DOHH2 (cell line): ENCODE measurements at regions not wholly inside any gene's neighbourhood (a gene's known extent, or its start where the extent isn't known, plus 50 kb on each side); places are given as distances from the start of the nearest gene placed in this dataset.

Experiments used
- H3F3A ChIP-seq: fragments of 200-600 bp; sonication (generic), shearing (Covaris generic); 2 replicates; pipeline ENCODE4 v1.6.0; 2016; ENCODE audit warnings: antibody characterized with exemption, mild to moderate bottlenecking; ENCODE audit not compliant: control insufficient read depth, insufficient read depth
- H3K27ac ChIP-seq: fragments of 200-600 bp; sonication (generic); 2 replicates; pipeline ENCODE4 v1.5.1; 2014; ENCODE audit warnings: low read depth, mild to moderate bottlenecking, low read length, moderate library complexity
- H3K27me3 ChIP-seq: fragments of 200-600 bp; sonication (generic); 2 replicates; pipeline ENCODE4 v1.6.1; 2014; ENCODE audit warnings: mild to moderate bottlenecking, low read length, mixed read lengths; ENCODE audit not compliant: control insufficient read depth
- H3K36me3 ChIP-seq: fragments of 200-600 bp; sonication (generic); 2 replicates; pipeline ENCODE4 v1.6.1; 2014; ENCODE audit warnings: mild to moderate bottlenecking, low read length, moderate library complexity, mixed read lengths; ENCODE audit not compliant: control insufficient read depth
- H3K4me1 ChIP-seq: fragments of 200-600 bp; sonication (generic); 2 replicates; pipeline ENCODE4 v1.6.1; 2014; ENCODE audit warnings: mild to moderate bottlenecking, low read length, mixed read lengths; ENCODE audit not compliant: control insufficient read depth
- H3K4me2 ChIP-seq: fragments of 200-600 bp; sonication (generic); 2 replicates; pipeline ENCODE4 v1.6.0; 2014; ENCODE audit warnings: mild to moderate bottlenecking, low read length, moderate library complexity
- H3K4me3 ChIP-seq: fragments of 200-600 bp; sonication (generic); 2 replicates; pipeline ENCODE4 v1.5.1; 2014; ENCODE audit warnings: mild to moderate bottlenecking, low read length, mixed read lengths
- H3K79me2 ChIP-seq: fragments of 200-600 bp; sonication (generic); 2 replicates; pipeline ENCODE4 v1.6.1; 2014; ENCODE audit warnings: mild to moderate bottlenecking, low read length, mixed read lengths; ENCODE audit not compliant: control insufficient read depth
- H3K9me2 ChIP-seq: fragments of 200-600 bp; sonication (generic); replicated peaks from 2 replicates; pipeline ENCODE4 v1.6.1; 2014; ENCODE audit warnings: mild to moderate bottlenecking, low read length, mixed read lengths; ENCODE audit not compliant: control insufficient read depth
- H3K9me3 ChIP-seq: fragments of 200-600 bp; sonication (generic); 2 replicates; pipeline ENCODE4 v1.6.1; 2014; ENCODE audit warnings: antibody characterized with exemption, low read length, mixed read lengths; ENCODE audit not compliant: control insufficient read depth, insufficient read depth
- H4K20me1 ChIP-seq: fragments of 200-600 bp; sonication (generic); 2 replicates; pipeline ENCODE4 v1.6.0; 2014; ENCODE audit warnings: low read depth, mild to moderate bottlenecking, antibody characterized with exemption, low read length, moderate library complexity; ENCODE audit not compliant: control insufficient read depth, insufficient read depth
- EZH2phosphoT487 ChIP-seq: fragments of 200-600 bp; sonication (generic); IDR thresholded peaks from 2 replicates; pipeline ENCODE4 v1.6.1; 2017; ENCODE audit warnings: borderline replicate concordance, mild to moderate bottlenecking, antibody characterized with exemption, low read length, moderate library complexity, mixed read lengths
- TF ChIP-seq, protein P1 (sequence below): fragments of 200-600 bp; sonication (generic); IDR thresholded peaks from one replicate; pipeline ENCODE4 v1.5.1; 2014; ENCODE audit warnings: antibody characterized with exemption, mild to moderate bottlenecking, low read depth, low read length; ENCODE audit not compliant: poor library complexity, severe bottlenecking

DNA sequence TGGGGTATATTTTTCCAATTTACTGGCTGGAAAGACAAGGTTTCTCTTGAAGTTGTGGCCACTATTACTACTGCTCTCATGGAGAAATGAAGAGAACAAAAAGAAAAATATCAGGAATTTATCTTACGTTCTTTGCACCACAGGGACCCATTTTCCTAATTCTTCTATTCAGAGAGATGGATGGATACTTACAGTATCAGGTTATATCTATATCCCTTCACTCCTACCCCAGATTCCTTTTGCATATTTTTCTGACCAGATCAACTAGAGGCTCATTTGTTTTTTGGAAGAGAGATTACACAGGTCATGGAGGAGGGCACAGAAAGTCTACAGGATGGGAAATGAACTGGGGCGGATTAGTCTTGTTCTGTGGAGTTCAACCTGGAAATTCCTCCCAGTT is 277.2 kb upstream of the VLDLR start:
- H3K9me3 ChIP-seq: no peaks in the 10 kb centered on the region
- H3K4me1 ChIP-seq: no peaks in the 10 kb centered on the region
- no peaks in the 10 kb centered on the region for H4K20me1 ChIP-seq
- no peak for TF ChIP-seq EZH2phosphoT487
- TF ChIP-seq, protein P1, sequence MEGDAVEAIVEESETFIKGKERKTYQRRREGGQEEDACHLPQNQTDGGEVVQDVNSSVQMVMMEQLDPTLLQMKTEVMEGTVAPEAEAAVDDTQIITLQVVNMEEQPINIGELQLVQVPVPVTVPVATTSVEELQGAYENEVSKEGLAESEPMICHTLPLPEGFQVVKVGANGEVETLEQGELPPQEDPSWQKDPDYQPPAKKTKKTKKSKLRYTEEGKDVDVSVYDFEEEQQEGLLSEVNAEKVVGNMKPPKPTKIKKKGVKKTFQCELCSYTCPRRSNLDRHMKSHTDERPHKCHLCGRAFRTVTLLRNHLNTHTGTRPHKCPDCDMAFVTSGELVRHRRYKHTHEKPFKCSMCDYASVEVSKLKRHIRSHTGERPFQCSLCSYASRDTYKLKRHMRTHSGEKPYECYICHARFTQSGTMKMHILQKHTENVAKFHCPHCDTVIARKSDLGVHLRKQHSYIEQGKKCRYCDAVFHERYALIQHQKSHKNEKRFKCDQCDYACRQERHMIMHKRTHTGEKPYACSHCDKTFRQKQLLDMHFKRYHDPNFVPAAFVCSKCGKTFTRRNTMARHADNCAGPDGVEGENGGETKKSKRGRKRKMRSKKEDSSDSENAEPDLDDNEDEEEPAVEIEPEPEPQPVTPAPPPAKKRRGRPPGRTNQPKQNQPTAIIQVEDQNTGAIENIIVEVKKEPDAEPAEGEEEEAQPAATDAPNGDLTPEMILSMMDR: no peak
- H3K27ac ChIP-seq: no peak overlapping the region
- no peak overlapping the region for H3K4me3 ChIP-seq
- H3K27me3 ChIP-seq: no peaks in the 10 kb centered on the region
- no peaks in the 10 kb centered on the region for H3F3A ChIP-seq
- H3K36me3 ChIP-seq: no peaks in the 10 kb centered on the region
- no peaks in the 10 kb centered on the region for H3K79me2 ChIP-seq
- H3K9me2 ChIP-seq: no peaks in the 10 kb centered on the region
- H3K4me2 ChIP-seq: no peak overlapping the region

DNA sequence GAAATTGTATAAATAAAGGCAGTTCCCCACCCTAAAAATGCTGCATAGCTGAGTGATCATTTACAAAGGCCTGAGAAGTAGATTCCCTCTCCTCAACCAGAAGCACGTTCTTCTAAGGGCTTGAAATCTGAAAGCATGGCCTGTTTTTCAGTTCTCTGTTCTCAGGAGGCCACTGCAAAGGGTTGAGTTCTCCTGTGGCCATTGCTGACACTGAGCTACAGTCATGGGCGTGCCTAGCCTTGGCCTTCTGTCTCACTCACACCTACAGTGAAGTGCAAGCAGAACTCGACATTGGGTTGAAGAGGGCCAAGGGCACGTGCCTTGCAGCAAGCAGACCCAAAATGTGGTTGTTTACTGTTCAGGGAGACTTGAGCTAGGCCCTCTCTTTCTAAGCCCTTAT is 276.6 kb upstream of the VLDLR start:
- Histone ChIP-seq H3K4me2 (no peak overlapping the region), H3K9me3 (no peaks in the 10 kb centered on the region), H4K20me1 (no peaks in the 10 kb centered on the region), H3F3A (no peaks in the 10 kb centered on the region), H3K4me1 (no peaks in the 10 kb centered on the region), H3K27ac (no peak overlapping the region), H3K9me2 (no peaks in the 10 kb centered on the region), H3K27me3 (no peaks in the 10 kb centered on the region), H3K4me3 (no peak overlapping the region), H3K36me3 (no peaks in the 10 kb centered on the region), H3K79me2 (no peaks in the 10 kb centered on the region)
- TF ChIP-seq, protein P1: no peak
- no peak for TF ChIP-seq EZH2phosphoT487

DNA sequence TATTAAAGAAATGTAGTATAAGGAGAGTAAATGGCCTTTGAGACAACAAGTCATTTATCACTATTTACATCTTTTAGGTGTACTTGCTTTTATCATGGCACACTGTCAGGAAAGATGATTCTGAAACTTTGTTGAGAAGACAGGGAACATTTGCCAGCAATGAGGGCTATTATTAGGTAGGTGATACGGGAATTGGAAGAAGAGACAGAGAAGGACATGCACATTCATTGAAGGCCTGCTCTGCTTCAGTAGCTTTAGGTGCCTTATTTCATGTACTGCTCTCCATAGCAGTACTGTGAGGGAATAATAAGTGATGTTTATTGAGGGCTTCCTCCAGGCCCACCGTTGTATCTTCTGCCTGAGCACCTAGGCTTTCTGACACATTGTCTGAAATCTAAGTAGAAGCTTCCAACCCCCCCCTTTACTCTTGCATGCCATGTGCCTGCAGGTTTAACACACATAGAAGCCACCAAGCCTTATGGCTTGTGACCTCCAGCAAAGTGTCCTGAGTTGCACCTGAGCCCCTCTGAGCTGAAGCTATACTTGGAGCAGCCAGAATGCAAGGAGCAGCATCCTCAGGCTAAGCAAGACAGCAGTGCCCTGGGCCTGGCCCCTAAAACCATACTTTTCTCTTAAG is 275.2 kb upstream of the VLDLR start:
- H3K27ac ChIP-seq: no peak overlapping the region
- no peaks in the 10 kb centered on the region for H3K4me1 ChIP-seq
- H3K79me2 ChIP-seq: no peaks in the 10 kb centered on the region
- H4K20me1 ChIP-seq: no peaks in the 10 kb centered on the region
- H3K4me2 ChIP-seq: no peak overlapping the region
- H3K27me3 ChIP-seq: no peaks in the 10 kb centered on the region
- no peaks in the 10 kb centered on the region for H3F3A ChIP-seq
- TF ChIP-seq EZH2phosphoT487: no peak
- TF ChIP-seq, protein P1: no peak
- no peaks in the 10 kb centered on the region for H3K36me3 ChIP-seq
- no peaks in the 10 kb centered on the region for H3K9me2 ChIP-seq
- no peak overlapping the region for H3K4me3 ChIP-seq
- H3K9me3 ChIP-seq: no peaks in the 10 kb centered on the region

DNA sequence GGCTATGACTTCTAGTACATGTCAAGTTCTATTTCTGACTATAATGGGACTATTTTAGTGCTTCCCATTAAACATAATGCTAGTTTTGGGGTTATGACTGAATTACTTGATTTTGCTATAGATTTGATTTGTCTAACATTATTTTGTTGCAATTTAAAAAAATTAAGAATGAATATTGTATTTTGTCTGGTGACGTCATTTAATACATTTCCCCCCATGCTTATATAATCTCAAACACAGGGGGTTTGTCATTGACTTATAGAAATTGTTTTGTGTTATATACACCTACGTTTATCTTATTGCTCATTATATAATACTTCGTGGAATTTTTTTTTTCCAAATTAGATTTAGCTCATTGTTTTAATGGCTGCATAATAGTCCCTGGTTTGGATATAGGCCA is 270.3 kb upstream of the VLDLR start:
- H3K4me3 ChIP-seq: no peak overlapping the region
- TF ChIP-seq, protein P1: no peak
- TF ChIP-seq EZH2phosphoT487: no peak
- H4K20me1 ChIP-seq: no peaks in the 10 kb centered on the region

More for the DNA sequence above, 270.3 kb upstream of the VLDLR start:
- no peaks in the 10 kb centered on the region for H3K27me3 ChIP-seq
- H3K4me1 ChIP-seq: no peaks in the 10 kb centered on the region
- H3K36me3 ChIP-seq: no peaks in the 10 kb centered on the region
- H3F3A ChIP-seq: no peaks in the 10 kb centered on the region
- no peaks in the 10 kb centered on the region for H3K79me2 ChIP-seq
- no peaks in the 10 kb centered on the region for H3K9me3 ChIP-seq
- H3K4me2 ChIP-seq: no peak overlapping the region
- H3K9me2 ChIP-seq: no peaks in the 10 kb centered on the region
- H3K27ac ChIP-seq: no peak overlapping the region
